Mesendoderm (in vitro differentiated cells): ENCODE measurements at regions not wholly inside any gene's neighbourhood (a gene's known extent, or its start where the extent isn't known, plus 50 kb on each side); places are given as distances from the start of the nearest gene placed in this dataset.
"Not testable (repeated sequence)": the region's sequence is repeated elsewhere in the genome, so short reads cannot be mapped to it uniquely, and the experiment has no call there.

Experiments used
- DNase-seq: peaks from one replicate; pipeline ENCODE4 v3.0.0; 2013
- H2AK5ac ChIP-seq: 2 replicates; pipeline ENCODE4 v1.6.1; 2013; ENCODE audit warnings: low read length, inconsistent platforms
- H2BK120ac ChIP-seq: 2 replicates; pipeline ENCODE4 v1.6.1; 2013; ENCODE audit warnings: low read depth, mild to moderate bottlenecking, low read length, moderate library complexity, mixed read lengths
- H2BK15ac ChIP-seq: replicated peaks from 2 replicates; pipeline ENCODE4 v1.6.1; 2013; ENCODE audit warnings: low read depth, mild to moderate bottlenecking, moderate library complexity
- H2BK5ac ChIP-seq: 2 replicates; pipeline ENCODE4 v1.6.1; 2013; ENCODE audit warnings: low read length, inconsistent platforms
- H3K18ac ChIP-seq: 2 replicates; pipeline ENCODE4 v1.6.1; 2013; ENCODE audit warnings: mild to moderate bottlenecking, low read length, mixed read lengths
- H3K23ac ChIP-seq: one replicate; pipeline ENCODE4 v1.6.1; 2013; ENCODE audit warnings: low read length
- H3K27ac ChIP-seq: 2 replicates; pipeline ENCODE4 v1.5.1; 2013; ENCODE audit warnings: low read depth, mild to moderate bottlenecking, inconsistent platforms, low read length, moderate library complexity
- H3K27me3 ChIP-seq: 2 replicates; pipeline ENCODE4 v1.6.1; 2013; ENCODE audit warnings: low read length, control low read depth, mild to moderate bottlenecking, inconsistent platforms; ENCODE audit not compliant: insufficient read depth, poor library complexity
- H3K36me3 ChIP-seq: 2 replicates; pipeline ENCODE4 v1.6.1; 2013; ENCODE audit warnings: low read length, inconsistent platforms; ENCODE audit not compliant: control insufficient read depth, insufficient read depth
- H3K4ac ChIP-seq: one replicate; pipeline ENCODE4 v1.6.1; 2013; ENCODE audit warnings: low read depth, mild to moderate bottlenecking, low read length, moderate library complexity
- H3K4me1 ChIP-seq: 2 replicates; pipeline ENCODE4 v1.6.1; 2013; ENCODE audit warnings: low read depth, low read length, inconsistent platforms; ENCODE audit not compliant: control insufficient read depth
- H3K4me2 ChIP-seq: 2 replicates; pipeline ENCODE4 v1.6.1; 2013; ENCODE audit warnings: low read length
- H3K4me3 ChIP-seq: 2 replicates; pipeline ENCODE4 v1.5.1; 2013; ENCODE audit warnings: mild to moderate bottlenecking, low read length
- H3K56ac ChIP-seq: one replicate; pipeline ENCODE4 v1.6.1; 2013; ENCODE audit warnings: low read length
- H3K79me1 ChIP-seq: 2 replicates; pipeline ENCODE4 v1.6.1; 2013; ENCODE audit warnings: low read length, inconsistent platforms
- H3K79me2 ChIP-seq: 2 replicates; pipeline ENCODE4 v1.6.1; 2013; ENCODE audit warnings: mild to moderate bottlenecking, low read length; ENCODE audit not compliant: control insufficient read depth, insufficient read depth
- H3K9ac ChIP-seq: 2 replicates; pipeline ENCODE4 v1.6.1; 2013; ENCODE audit warnings: low read length, inconsistent platforms
- H4K5ac ChIP-seq: one replicate; pipeline ENCODE4 v1.6.1; 2013; ENCODE audit warnings: low read length
- H4K8ac ChIP-seq: one replicate; pipeline ENCODE4 v1.6.1; 2013; ENCODE audit warnings: low read depth, mild to moderate bottlenecking, control low read depth, low read length, moderate library complexity
- WGBS: extraction: QIAGEN DNeasy Blood & Tissue Kit; methylation state at CpG from one replicate; pipeline ENCODE4 v1.1.7; 2013; ENCODE audit warnings: low lambda C conversion rate, missing lambda C conversion rate; ENCODE audit not compliant: insufficient coverage; ENCODE audit errors: extremely low coverage; 5-methylcytosine and 5-hydroxymethylcytosine counted together

GRCh38 chr18:41052625-41053024 lies 902.4 kb upstream of the PIK3C3 start:
- Histone ChIP-seq H3K79me1 (no peaks in the 10 kb centered on the region), H2BK15ac (no peak overlapping the region), H2BK120ac (no peak overlapping the region), H3K4me3 (no peak overlapping the region), H3K18ac (no peak overlapping the region), H3K4ac (no peak overlapping the region), H3K4me1 (no peaks in the 10 kb centered on the region), H3K36me3 (no peaks in the 10 kb centered on the region), H3K27me3 (no peaks in the 10 kb centered on the region), H3K4me2 (no peak overlapping the region), H3K27ac (no peak overlapping the region), H4K5ac (no peak overlapping the region), H3K79me2 (no peaks in the 10 kb centered on the region), H3K9ac (no peak overlapping the region), H2BK5ac (no peak overlapping the region), H3K23ac (no peak overlapping the region), H2AK5ac (no peak overlapping the region), H3K56ac (no peak overlapping the region), H4K8ac (no peak overlapping the region)
- DNase-seq = no peak
- WGBS = no CpG with 5 or more reads among the region's 3 CpGs

GRCh38 chr18:41046250-41046649 lies 908.8 kb upstream of the PIK3C3 start:
- not testable (repeated sequence) for H3K18ac ChIP-seq, H3K4me3 ChIP-seq, H3K56ac ChIP-seq, H3K23ac ChIP-seq, H3K4me1 ChIP-seq, H4K5ac ChIP-seq, H2BK15ac ChIP-seq, H3K36me3 ChIP-seq, H3K4me2 ChIP-seq, DNase-seq, H2AK5ac ChIP-seq, H3K79me2 ChIP-seq, H2BK5ac ChIP-seq, H3K4ac ChIP-seq, H3K79me1 ChIP-seq, H3K27me3 ChIP-seq, H4K8ac ChIP-seq, H2BK120ac ChIP-seq, H3K27ac ChIP-seq, H3K9ac ChIP-seq
- no CpG with 5 or more reads among the region's 16 CpGs for WGBS

GRCh38 chr18:41043876-41044275 lies 911.2 kb upstream of the PIK3C3 start:
- Histone ChIP-seq H3K4me1 (no peaks in the 10 kb centered on the region), H2AK5ac (no peak overlapping the region), H3K56ac (no peak overlapping the region), H3K18ac (no peak overlapping the region), H3K4me3 (no peak overlapping the region), H3K23ac (no peak overlapping the region), H3K79me2 (no peaks in the 10 kb centered on the region), H3K27ac (no peak overlapping the region), H3K4me2 (no peak overlapping the region), H2BK5ac (no peak overlapping the region), H4K8ac (no peak overlapping the region), H3K79me1 (no peaks in the 10 kb centered on the region), H3K9ac (no peak overlapping the region), H3K36me3 (no peaks in the 10 kb centered on the region), H4K5ac (no peak overlapping the region), H3K4ac (no peak overlapping the region), H2BK15ac (no peak overlapping the region), H3K27me3 (no peaks in the 10 kb centered on the region), H2BK120ac (no peak overlapping the region)
- no peak for DNase-seq
- WGBS = no CpG with 5 or more reads among the region's 4 CpGs

GRCh38 chr18:41042866-41043265 lies 912.2 kb upstream of the PIK3C3 start:
- Histone ChIP-seq H2BK5ac (no peak overlapping the region), H3K79me2 (no peaks in the 10 kb centered on the region)

GRCh38 chr18:41038071-41038470 lies 917.0 kb upstream of the PIK3C3 start:
- Histone ChIP-seq H2AK5ac (no peak overlapping the region), H3K18ac (no peak overlapping the region), H3K56ac (no peak overlapping the region), H3K79me1 (no peaks in the 10 kb centered on the region), H3K36me3 (no peaks in the 10 kb centered on the region), H2BK120ac (no peak overlapping the region), H3K4ac (no peak overlapping the region), H3K23ac (no peak overlapping the region), H3K4me3 (no peak overlapping the region), H4K5ac (no peak overlapping the region), H3K27me3 (no peaks in the 10 kb centered on the region), H4K8ac (no peak overlapping the region), H3K9ac (no peak overlapping the region), H3K27ac (no peak overlapping the region), H2BK15ac (no peak overlapping the region), H3K79me2 (no peaks in the 10 kb centered on the region), H3K4me1 (no peaks in the 10 kb centered on the region), H2BK5ac (no peak overlapping the region), H3K4me2 (no peak overlapping the region)
- DNase-seq = no peak
- no CpG with 5 or more reads among the region's 1 CpG for WGBS

More at GRCh38 chr18:41042866-41043265, 912.2 kb upstream of the PIK3C3 start:
- no peak for DNase-seq
- no peak overlapping the region for H2BK15ac ChIP-seq
- no peak overlapping the region for H3K18ac ChIP-seq
- no peak overlapping the region for H3K27ac ChIP-seq
- no peak overlapping the region for H3K4me2 ChIP-seq
- H3K9ac ChIP-seq = no peak overlapping the region
- no peak overlapping the region for H4K5ac ChIP-seq
- H3K4ac ChIP-seq = no peak overlapping the region
- H3K23ac ChIP-seq = no peak overlapping the region
- H3K27me3 ChIP-seq = no peaks in the 10 kb centered on the region
- no peak overlapping the region for H2AK5ac ChIP-seq
- no peak overlapping the region for H3K4me3 ChIP-seq
- no peaks in the 10 kb centered on the region for H3K4me1 ChIP-seq
- H3K36me3 ChIP-seq = no peaks in the 10 kb centered on the region
- no peaks in the 10 kb centered on the region for H3K79me1 ChIP-seq
- no peak overlapping the region for H4K8ac ChIP-seq
- no peak overlapping the region for H3K56ac ChIP-seq
- H2BK120ac ChIP-seq = no peak overlapping the region

GRCh38 chr18:41036346-41036745 lies 918.7 kb upstream of the PIK3C3 start:
- Histone ChIP-seq H4K8ac (no peak overlapping the region), H3K56ac (no peak overlapping the region), H2BK15ac (no peak overlapping the region), H3K4me3 (no peak overlapping the region), H2BK5ac (no peak overlapping the region), H3K23ac (no peak overlapping the region), H3K27ac (no peak overlapping the region), H3K79me2 (no peaks in the 10 kb centered on the region), H3K18ac (no peak overlapping the region), H3K4me1 (no peaks in the 10 kb centered on the region), H3K9ac (no peak overlapping the region), H3K4me2 (no peak overlapping the region), H3K4ac (no peak overlapping the region), H4K5ac (no peak overlapping the region), H3K36me3 (no peaks in the 10 kb centered on the region), H2BK120ac (no peak overlapping the region), H3K79me1 (no peaks in the 10 kb centered on the region), H3K27me3 (no peaks in the 10 kb centered on the region), H2AK5ac (no peak overlapping the region)
- WGBS = no CpG with 5 or more reads among the region's 6 CpGs
- no peak for DNase-seq
